GM19463 (cell line): ENCODE measurements at regions not wholly inside any gene's neighbourhood (a gene's known extent, or its start where the extent isn't known, plus 50 kb on each side); places are given as distances from the start of the nearest gene placed in this dataset.

Experiments
- ATAC-seq: cut with Tn5 transposase; IDR thresholded peaks from one replicate; pipeline ENCODE4 v1.9.1; 2021; ENCODE audit warnings: mild to moderate bottlenecking, moderate library complexity; ENCODE audit not compliant: unreplicated experiment

DNA sequence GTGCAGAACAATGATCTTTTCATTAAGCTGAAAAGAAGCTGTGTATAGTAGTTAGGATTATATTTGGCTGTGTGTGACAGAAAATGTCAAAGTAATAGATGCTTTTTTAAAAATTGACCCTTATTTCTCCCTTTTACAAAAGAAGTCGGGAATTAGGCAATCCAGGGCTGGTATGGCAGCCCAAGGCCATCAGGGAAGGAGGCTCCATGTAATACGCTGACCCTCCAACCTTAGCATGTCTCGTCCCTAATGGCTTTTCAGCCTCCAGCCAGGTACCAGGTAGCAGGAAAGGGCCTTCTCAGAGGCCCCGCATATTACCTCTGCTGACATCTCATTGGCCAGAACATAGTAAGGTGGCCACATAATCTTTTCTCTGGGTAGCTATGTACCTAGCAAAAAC is 79.7 kb downstream of the VCPKMT start:
- ATAC-seq: no peak

DNA sequence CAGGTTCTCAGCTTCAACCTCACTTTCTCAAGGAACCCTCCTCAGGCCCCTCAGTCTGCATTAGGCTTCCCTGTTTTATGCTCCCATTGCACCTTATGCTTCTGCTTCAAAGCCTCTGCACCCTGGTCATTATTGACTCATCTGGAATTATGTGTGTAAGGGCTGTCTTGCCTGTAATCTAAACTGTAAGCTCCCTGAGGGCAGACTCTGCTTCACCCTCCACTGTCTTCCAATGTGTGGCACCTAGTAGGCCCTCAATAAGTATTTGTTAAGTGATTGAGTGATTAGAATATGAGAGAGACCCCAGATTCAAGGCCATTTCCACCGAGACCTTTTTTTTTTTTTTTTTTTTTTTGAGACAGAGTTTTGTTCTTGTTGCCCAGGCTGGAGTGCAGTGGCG is 79.1 kb downstream of the VCPKMT start:
- ATAC-seq: no peak

DNA sequence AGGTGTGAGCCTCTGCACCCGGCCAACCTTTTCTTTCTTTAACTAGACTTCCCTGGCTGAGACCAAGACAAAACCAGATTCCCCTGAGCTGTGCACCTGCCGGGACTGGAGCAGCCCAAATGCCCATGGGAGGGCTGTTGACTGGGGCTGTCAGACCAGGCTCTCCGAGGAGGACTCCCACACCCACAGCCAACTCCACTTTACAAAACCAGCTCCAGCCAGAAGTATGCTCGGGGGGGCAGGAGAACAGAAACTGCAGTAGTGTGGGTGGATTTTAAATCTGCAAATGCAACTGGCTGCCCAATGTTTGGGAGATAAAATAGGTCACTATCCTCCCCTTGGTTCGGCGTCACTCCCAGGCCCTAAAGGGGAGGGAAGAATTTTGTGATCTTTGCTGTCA is 78.5 kb downstream of the VCPKMT start:
- no peak for ATAC-seq

DNA sequence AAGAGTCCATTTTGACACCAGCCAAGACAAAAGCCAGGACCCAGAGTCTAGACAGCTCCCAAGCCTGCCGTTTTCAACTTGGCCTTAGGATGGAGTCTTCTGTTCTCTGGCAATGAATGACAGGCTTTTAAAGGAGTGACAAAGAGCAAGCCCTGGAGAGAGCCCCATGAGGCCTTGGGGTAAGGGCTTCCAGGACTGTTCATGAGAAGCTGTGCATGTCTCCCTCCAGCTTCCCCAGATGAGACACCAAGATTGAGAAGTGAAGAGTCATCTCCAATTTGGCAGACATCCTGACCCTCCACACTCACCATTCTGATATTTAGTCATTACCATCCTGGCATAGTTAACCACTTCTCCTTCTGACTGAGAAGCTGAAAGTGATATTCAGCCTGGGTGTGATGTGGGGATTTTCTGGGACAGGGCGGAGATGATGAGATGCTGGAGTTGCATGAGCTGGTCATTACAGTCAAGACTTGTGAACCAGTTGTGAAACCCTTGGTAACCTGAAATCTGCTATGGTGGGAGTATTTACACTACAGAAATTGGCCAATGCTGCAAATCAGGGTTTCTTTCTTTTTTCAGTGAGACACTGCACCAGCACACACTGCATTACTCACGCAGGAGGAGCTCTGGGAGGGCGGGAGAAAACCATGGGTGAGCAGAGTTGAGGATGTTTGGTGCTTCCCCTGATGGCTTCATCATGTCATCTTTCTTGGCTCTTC is 77.8 kb downstream of the VCPKMT start:
- peak; percentile 77 for ATAC-seq

DNA sequence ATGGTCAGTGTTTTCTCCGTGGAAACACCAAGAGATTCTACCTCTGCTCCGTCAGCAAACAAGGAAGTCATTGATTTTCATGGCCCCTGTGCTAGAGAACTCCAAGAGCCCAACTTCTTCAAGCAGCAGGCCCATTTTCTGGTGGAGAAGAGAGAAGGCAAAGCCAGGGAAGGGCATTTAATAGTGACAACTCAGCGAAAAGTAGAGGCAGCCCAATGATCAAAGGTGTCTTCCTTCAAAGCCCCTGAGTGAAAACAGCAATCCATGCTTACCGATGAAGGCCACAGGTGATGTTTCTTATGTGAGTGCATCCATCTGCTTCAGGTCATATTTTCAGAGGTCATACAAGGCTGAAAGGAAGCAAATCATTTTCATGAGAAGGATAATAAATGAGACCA is 77.3 kb downstream of the VCPKMT start:
- ATAC-seq: no peak

DNA sequence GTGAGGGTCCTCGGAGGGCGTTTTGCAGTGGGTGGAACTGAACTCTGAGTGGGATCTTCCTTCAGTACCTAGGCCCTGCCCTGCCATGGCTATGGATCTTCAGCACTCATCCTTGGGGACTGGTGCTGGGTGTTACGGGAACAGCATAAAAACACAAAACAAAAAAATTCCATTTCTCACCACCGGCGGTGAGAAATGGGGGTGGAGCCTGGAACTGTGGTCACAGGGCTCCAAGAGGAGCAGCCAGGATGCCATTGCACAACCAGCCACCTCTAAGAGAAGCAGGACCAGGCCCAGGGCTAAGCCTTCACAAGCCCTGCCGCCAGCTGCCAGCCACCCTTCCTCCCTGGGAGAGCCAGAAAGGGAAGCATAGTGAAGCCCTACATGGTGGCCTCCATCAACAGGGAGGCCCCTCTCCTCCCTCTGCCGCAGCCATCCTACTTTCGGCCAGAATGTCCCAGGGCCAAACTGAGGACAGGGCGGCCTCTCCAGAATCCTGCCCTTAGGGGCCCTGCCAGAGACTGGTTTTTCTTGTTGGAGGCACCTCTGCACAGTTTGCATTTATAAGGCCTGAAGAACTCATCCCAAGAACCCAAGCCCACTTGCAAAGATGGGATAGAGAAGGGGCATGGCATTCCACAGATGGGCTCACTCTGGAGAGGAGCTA is 76.5 kb downstream of the VCPKMT start:
- no peak for ATAC-seq

DNA sequence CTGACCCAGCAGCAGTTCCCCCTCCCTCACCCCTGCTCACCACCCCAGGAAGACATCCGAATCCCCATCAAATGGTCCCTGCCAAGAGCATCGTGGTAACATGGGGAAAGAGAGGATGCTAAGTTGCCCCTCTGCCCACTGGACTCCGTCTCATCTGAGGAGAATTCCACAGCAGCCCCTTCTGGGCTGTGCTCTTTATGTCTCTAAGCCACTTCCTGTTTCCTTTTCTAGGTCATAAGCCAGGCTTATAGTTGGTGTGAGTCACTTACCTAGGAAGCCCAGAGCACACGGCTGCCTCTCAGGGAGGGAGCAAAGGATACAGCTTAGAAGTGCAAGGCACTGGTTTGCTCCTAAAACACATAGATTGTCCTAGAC is 76.0 kb downstream of the VCPKMT start:
- ATAC-seq: peak; percentile 21

DNA sequence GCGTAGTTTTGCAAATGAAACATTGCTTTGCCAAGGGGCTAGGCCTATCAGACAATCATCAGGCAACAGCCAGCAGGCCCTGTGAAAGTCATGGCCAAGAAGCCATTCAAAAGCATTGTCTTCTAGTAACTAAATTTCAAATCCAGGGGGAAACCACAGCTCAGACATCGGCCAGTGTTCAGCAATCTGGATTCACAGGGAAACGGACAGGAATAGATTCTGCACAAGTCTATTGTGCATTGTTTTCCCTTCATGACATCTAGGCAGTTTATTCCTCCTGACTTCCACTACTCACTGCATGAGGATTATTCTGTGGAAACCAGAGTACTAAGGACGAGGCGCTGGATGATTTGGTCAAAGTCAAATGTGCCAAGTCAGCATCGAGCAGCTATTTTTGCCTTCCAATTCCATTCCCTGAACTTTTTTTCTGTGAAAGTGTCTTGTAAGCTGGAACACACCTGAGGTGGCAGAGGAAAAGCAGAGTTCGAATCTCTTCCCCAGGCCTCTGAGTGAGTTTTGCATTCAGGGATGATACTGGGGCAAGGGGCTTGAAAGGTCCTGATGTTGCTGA is 75.4 kb downstream of the VCPKMT start:
- ATAC-seq: no peak

DNA sequence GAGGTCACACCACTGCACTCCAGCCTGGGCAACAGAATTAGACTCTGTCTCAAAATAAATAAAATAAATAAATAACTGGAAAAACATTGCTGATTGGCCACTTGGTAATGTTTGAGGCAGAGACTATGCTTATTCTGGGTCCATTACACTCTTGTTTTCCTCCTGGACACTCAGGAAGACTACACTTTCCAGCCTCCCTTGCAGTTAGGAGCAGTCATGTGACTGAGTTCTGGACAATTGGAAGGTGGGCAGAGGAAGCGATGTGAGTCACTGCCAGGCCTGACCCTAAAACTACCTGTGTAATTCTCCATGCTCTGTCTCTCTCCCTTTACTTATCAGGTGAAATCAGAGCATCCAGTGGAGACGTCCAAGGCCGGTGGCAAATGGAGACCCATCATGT is 74.4 kb downstream of the VCPKMT start:
- no peak for ATAC-seq

DNA sequence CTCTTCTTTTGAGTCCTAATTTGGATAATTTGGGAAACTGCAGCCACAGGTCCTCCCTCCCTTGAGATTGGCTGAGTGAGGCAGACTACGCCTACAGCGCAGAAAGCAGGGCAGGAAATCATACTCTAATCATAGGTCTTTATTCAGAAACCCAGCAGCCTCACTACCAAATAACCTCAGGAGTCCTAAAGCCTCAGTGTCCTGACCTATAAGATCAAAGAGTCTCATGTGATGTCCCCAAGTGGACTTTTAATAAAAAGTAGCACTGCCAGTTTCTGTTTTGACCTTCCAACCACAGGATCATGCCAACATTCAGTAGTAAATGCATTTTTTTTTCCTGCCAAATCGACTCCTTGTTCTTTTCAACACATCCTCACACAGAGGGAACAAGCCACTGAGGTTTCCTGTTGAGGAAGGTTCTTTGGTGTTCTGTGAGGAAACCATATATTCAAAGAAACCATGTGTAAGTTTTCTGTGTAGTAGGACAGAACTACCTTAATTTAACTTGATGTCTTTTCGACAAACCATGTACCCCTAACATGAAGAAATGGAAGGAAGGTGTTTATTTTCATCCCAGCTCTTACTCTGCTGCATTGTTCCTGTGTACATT is 72.2 kb downstream of the VCPKMT start:
- no peak for ATAC-seq

DNA sequence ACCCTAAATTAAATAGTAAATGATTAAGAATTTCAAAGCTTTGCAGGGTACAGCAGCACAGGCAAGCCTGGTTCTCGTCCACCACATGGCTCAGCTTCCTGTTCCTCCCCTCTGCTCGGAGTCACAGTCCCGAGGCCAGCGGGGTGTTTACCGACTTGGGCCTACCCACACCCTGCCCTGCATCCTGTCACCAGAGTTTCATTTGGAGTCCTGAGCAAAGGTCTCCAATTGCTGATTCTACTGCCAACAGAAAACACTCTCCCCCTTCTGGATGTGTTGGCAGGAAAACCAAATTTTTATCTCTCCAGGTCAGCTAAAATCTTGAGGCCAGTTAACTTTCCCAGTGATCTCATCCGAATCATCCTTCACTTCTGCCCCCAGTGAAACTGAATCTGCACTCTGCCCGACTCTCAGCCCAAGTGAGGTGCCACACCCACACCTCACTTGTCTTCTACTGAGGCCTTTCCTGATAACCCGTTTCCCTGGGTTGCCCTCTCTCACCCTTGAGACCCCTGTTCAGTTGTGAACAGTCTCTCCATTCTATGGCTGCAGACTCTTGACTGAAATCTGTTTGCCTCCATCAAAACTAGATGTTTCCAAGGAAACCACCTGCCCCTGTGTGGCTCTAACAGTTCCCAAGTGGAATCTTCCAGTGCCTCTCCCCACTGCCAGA is 71.2 kb downstream of the VCPKMT start:
- peak; percentile 75 for ATAC-seq

DNA sequence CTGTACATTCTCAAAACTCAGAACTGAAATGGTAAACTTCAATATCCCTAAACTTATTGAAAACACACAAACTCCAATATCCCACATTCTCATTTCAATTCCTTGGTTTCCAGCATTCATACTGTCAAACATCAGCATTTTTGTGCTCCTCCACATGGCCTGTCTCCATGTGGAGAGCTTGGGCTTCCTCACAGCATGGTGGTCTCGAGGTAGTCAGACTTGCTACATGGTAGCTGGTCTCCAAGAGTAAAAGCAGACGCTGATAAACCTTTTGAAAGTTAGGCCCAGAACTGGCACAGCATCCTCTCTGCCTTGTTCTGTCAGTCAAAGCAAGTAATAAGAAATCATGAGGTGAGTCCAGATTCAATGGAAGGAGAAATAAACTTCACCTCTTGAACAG is 70.5 kb downstream of the VCPKMT start:
- no peak for ATAC-seq

DNA sequence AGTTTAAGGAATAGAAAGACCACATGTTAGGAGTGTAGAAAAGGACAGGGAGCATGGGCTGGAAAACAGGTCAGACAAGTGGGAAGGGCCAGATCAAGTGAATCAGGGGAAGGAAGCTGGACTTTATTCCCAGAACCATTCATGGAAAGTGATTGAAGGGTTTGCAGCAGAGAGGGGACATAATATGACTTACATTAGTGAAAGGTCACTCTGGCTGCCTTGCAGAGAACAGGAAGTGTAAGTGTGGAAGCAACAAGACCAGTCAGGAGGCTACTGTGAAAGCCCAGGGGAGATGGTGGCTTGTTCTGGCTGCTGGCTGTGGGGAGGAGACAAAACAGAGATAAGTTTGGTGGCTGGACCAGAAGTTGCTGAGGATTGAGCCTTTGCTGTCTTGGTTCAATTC is 69.1 kb downstream of the VCPKMT start:
- peak; percentile 78 for ATAC-seq

DNA sequence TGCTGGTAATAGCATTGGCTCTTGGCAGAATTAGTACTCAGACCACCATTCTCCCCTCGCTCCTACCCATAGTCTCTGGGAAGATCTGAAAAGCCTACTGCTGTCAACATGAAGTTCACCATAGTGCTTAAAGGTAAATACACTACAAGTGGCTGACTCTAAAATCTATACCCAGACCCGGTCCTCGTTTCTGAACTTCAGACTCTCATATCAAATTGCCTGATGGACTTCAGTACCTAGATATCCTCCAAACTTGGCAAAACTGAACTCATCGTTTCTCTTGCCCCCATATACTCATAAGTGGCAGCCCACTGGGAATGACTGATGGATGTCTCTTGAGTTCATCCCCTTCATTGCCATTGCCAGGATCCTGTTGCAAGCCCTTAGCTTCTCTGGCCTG is 67.3 kb downstream of the VCPKMT start:
- no peak for ATAC-seq

DNA sequence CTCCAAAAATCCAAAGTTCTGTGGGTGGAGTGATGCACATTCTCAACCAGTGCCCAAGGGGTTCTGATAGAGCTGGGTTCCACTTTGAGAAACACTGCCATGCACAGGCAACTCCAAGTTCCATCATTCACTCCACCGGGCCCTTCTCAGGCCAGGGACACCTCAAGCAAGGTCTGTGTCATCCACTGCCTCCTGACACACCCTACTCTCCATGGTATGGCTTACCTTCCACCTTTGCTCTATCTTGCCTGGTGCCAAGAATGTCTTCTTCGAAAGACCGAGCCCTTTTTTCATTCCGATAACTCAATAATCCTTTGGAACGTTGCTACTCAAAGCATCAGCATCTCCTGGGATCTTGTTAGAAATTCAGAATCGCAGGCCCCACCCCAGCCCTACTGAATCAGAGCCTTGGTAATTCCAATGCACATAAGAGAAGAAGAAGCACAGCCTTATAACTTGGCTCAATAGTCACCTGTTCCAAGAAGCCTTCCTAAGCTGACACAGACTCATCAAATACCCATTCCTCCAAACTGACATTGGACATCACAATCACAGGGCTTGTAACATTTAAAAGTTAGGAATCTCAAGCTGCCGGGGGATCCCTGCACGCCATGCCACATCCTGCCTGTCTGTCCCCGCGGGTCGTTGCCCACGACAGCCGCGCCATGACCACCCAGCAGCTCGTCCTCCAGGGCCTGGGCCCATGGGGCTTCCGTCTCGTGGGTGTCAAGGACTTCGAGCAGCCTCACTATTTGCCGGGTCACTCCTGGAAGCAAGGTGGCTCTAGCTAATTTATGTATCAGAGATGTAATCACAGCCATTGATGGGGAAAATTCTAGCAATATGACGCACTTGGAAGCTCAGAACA is 66.4 kb downstream of the VCPKMT start:
- no peak for ATAC-seq

DNA sequence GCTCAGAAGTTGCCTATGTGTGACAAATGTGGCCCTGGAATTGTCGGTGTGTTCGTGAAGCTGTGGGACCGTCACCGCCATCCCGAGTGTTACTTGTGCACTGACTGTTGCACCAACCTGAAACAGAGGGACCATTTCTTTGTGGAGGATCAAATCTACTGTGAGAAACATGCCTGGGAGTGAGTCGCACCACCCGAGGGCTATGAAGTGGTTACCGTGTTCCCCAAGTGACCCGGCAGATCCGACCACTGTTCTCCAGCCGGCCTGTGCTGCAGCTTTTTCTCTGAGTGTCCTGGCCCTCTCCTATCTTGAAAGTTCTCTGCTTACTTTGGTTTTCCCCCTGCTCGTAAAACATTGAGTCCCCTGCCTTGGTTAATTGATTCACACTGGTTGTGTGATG is 65.3 kb downstream of the VCPKMT start:
- no peak for ATAC-seq

DNA sequence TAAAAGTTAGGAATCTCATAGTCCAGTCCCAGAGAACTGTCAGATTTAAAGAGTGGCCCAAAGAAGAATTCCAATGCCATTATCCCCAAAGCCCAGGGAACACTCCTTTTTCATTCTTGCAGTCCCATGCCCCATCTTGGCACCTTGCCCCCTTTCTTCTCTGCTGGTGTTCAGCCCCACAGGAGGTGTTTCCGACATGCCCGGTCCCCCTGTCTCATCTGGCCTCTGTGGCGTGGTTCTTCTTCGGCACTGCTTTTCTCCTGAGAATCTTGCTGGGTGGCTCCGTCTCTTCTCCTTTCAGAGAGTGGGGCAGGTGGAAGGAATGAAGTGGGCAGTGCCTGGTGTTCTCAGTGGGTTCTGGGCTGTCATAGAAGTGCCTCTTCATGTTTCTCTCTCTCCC is 64.7 kb downstream of the VCPKMT start:
- ATAC-seq: no peak

DNA sequence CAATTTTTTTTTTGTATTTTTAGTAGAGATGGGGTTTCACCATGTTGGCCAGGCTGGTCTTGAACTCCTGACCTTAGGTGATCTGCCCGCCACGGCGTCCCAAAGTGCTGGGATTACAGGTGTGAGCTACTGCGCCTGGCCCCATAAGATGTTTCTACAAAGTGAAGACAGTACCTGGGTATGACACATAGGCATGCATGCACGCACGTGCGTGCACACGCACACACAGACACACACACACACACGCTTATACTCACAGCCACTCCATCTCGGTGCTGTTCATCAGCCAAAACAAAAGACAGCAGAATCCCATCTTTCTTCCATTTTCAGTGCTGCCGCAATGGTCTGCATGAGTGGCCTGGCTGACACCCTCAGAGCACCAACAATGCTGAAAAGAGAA is 63.9 kb downstream of the VCPKMT start:
- ATAC-seq: no peak

DNA sequence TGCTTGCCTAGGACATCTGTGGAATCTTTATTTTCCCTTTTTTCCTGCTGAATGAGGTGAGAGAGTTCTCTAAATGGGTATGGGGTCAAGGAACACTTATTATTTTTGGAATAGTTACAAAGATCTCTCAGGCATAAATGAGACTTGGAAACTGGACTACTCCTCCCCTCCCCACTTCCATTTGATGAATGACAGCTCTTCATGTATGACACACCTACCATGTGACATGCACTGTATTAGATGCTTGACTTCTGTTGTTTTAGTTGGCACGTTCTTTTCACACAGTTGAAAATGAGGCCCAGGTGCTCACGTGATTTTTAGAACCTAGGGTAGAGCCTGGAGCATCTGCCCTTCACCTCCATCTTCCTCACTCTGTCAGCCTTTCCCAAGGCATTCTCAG is 62.4 kb downstream of the VCPKMT start:
- ATAC-seq: no peak

DNA sequence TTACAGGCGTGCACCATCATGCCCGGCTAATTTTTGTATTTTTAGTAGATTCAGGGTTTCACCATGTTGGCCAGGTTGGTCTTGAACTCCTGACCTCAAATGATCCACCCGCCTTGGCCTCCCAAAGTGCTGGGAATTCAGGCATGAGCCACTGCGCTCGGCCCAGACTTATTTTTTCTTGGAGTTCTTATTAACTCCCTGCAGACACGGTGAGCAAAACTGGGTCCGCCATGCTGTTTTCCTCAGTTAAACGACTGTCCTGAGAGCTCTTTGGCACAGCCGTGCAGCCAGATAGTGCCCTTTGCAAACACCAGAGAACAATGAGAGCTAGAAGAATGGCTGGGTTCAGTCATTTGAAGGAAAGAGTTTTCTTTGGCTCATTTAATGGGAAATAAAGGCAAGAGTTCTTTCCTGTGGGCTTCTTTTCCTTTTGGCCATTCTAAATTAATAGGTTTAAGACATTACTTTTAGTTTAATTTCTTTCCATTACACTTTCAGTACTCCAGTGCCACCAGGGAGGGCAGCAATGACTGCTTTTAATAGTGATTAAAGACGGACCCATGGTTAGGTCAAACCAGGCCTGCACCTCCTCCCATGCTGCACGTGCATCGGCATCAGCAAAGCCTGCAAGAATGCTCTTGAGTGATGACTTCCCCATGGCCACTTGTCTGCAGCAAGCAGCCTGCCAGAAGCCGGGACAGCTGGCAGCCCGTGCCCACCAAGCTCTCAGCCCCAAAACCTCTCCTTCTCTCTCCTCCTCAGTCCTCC is 60.7 kb downstream of the VCPKMT start:
- no peak for ATAC-seq
